ENCODE measurements at regions not wholly inside any gene's neighbourhood (a gene's known extent, or its start where the extent isn't known, plus 50 kb on each side); places are given as distances from the start of the nearest gene placed in this dataset.
"Not testable (repeated sequence)": the region's sequence is repeated elsewhere in the genome, so short reads cannot be mapped to it uniquely, and the experiment has no call there.

DNA sequence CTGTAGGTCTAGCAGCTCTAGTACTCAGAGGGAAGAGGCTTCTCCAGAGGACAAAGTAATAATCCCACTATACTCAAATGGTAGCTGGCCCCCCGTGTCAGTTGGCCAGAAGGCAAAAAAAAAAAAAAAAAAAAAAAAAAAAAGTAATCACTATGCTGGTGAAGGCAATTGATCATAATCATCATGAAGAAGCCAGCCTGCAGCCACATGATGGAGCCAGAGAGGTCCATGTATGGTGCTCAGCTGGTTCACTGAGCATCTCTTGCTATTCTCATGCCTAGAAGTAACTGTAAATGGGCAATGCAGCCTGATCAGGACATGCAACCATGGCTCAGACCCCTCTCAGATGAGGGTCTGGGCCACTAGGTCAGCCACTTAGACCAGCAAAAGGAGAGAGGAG lies 378.8 kb downstream of the MED13L start:
- DNase-seq (ENCODE audit: low spot score) = no peak

DNA sequence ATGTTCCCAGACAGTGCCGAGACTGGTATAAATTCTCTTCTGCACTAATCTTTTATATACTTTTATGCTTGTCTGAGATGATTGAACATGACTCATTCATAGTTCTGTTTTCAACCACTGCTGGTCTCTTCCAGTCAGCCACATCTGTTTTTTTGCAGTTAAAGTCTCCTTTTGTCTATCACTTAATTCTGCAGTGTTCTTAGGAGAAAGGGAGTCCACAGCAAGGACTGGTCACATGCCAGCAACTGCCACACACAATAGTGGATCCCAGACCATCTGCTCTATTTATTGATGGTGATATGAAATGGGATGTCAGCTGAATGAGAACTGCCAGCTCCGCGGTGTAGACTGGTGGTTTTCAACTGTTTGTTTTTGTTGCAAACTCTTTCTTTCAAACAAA lies 379.8 kb downstream of the MED13L start:
- DNase-seq (ENCODE audit: low spot score) = no peak

- DNase-seq (ENCODE audit: low spot score) = peak; percentile 37
Measured at GRCh38 chr12:115895247-115895646, 382.2 kb downstream of the MED13L start.

DNA sequence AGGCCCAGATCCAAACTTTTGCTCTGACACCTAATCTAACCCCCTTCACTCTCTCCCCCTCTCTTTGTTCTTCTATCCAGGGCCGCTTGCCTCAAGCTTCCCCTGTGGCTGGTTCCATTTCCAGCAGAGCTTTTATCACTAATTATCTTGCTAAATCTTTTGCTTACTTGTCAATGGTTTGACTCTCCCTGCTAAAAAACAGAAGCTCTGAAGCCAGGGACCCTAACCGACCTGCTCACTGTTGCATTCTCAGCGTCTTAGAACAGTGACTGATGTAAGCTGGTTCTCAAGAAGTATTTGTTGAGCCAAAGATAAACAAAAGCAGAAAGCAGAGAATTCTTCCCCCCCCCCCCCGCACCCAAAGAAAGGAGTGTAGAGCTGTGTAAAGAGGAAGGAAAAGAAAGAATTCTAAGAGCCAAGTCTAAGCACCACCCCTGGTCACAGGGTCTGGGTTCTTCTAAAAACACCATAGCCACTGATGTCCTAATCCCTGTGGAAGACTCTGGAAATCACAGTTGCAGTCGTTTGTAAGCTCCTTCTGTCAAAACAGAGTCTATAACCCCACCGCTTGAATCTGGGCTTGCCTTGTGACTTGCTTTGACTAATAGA lies 385.8 kb downstream of the MED13L start:
- no peak for DNase-seq (ENCODE audit: low spot score)

- no peak for DNase-seq (ENCODE audit: low spot score)
Measured at GRCh38 chr12:115886666-115887065, 390.8 kb downstream of the MED13L start.

GRCh38 chr12:115885040-115885690 lies 392.3 kb downstream of the MED13L start:
- no peak for DNase-seq (ENCODE audit: low spot score)

- DNase-seq (ENCODE audit: low spot score) = no peak
Measured at GRCh38 chr12:115882936-115883335, 394.6 kb downstream of the MED13L start.

DNA sequence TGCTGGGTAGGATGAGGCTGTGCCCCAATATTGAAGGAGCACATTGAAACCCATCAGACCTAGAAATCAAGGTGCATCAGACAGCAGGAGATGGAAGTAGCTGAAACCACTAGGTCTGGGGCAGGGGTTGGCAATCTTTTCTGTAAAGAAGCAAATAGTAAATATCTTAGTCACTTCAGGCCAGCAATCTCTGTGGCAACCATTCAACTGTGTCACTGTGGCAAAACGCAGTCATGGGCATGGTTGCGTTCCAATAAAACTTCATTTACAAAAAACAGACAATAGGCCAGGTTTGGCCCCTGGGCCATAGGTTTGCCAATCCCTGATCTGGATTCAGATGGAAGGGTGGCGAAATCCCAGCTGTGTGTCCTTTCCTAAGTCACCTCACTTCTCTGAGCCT lies 397.3 kb downstream of the MED13L start:
- DNase-seq (ENCODE audit: low spot score) = no peak

GRCh38 chr12:115879354-115879753 lies 398.1 kb downstream of the MED13L start:
- DNase-seq (ENCODE audit: low spot score) = no peak

DNA sequence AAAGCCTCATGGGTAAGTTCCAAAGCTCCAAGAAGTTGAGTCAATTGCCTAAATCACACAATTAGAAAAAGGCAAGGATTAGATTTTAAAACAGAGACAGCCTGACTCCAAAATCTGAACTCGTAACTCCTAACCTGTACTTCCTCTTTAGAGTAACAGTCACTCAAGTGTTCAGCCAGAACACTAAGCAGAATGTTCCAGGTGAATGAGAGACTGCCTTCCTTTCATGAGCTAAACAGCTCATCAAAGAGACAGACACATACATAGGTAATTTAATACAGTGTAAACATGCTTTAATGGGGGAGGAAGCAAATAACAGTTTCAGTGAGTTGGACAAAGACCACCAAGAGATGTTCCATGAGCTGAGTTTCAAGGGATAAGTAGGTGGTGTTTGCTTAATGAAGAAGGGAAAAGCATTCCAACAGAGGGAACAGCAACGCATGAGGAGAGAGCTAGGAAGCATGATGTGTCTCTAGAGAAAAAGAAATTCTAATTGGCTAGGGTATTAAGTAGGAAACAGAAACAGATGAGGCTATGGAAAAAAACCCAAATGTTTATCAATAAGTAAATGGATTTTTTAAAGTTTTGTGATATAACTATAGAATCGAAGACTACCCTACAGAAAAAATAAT lies 403.9 kb downstream of the MED13L start:
- DNase-seq (ENCODE audit: low spot score) = no peak

GRCh38 chr12:115872919-115873357 lies 404.6 kb downstream of the MED13L start:
- peak; percentile 50 for DNase-seq (ENCODE audit: low spot score)

GRCh38 chr12:115872212-115872611 lies 405.3 kb downstream of the MED13L start:
- DNase-seq (ENCODE audit: low spot score) = no peak

GRCh38 chr12:115871714-115872113 lies 405.8 kb downstream of the MED13L start:
- DNase-seq (ENCODE audit: low spot score) = peak; percentile 70

GRCh38 chr12:115870510-115870909 lies 407.0 kb downstream of the MED13L start:
- no peak for DNase-seq (ENCODE audit: low spot score)

DNA sequence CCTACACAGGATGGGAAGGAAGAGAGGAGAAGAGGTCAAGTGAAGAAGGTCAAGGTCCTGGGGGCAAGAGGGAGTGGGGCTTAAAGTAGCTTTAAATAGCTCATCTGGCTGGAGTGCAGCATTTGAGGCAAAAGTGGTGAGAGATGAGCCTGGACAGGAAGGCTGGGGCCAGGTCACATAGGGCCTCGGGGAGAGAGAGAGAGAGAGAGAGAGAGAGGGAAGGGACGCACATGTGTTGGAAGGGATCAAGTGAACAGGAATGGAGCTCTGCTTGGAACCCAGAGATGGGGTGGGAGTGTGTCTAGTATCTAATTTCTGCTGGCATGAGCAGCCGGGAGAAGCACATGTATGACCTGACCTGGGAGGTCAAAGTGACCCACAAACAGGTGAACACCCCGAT lies 407.5 kb downstream of the MED13L start:
- no peak for DNase-seq (ENCODE audit: low spot score)

- no peak for DNase-seq (ENCODE audit: low spot score)
Measured at GRCh38 chr12:115869604-115870003, 407.9 kb downstream of the MED13L start.

DNA sequence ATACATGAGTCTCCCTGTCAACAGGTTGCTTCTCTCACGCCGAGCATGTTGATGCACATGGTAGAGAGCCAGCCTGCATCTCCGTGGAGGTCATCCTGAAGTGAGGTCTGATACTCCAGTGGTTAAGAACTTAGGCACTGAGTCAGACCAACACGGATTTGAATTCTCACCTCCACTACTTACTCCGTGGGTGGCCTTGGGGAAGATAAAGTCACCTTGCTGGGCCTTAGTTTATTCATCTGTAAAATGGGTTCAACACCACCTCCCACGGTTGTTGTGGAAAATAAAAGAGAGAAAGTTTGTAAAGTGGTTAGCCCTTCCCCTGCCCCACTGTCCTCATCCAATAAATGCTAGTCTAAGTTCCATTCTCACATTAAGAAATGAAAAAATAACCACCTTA lies 408.9 kb downstream of the MED13L start:
- no peak for DNase-seq (ENCODE audit: low spot score)

DNA sequence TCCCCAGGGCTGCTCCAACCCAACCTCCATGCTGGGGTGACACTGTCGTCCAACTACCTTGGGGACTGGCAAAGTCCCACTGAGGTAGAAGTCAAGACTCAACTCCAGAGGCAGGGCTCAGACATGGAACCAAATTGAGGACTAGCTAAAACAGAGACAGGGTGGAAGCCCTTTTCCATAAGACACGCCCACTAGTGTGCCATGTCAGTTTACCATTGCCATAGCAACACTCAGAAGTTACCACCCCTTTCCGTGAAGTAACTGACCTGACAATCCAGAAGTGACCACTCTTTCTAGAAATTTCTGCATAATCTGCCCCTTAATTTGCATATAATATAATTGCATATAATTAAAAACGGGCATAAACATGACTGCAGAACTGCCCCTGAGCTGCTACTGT lies 409.6 kb downstream of the MED13L start:
- no peak for DNase-seq (ENCODE audit: low spot score)

DNA sequence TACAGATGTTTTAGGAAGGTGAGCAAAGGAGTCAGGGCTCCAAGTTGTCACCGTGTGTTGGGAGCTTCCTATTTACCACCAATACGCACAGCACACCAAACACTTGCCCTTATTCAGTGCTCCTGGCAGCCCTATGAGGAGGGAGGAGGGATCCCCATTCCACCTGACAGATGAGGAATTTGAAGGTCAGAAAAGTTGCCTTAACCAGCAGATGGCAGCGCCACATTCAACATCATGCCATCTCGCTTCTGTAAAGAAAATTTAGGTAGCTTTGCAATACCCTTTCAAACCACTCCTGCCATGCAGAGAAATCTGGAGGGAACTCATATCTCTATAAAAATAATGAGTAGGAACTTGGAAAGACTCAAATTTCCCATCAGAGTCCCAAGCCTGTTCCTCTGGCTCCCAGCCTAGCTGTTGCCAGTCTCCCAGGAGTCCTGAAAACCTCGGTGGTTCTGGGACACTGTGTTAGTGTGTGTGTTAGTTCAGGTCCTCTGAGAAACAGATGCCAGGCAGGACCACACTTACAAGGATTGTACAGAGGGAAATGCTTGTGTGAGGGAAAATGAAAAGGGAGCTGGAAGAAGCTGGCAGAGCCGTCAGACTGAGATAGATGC lies 410.5 kb downstream of the MED13L start:
- DNase-seq (ENCODE audit: low spot score) = peak; percentile 46

GRCh38 chr12:115866281-115866680 lies 411.2 kb downstream of the MED13L start:
- not testable (repeated sequence) for DNase-seq (ENCODE audit: low spot score)

- no peak for DNase-seq (ENCODE audit: low spot score)
Measured at GRCh38 chr12:115864396-115864795, 413.1 kb downstream of the MED13L start.

DNA sequence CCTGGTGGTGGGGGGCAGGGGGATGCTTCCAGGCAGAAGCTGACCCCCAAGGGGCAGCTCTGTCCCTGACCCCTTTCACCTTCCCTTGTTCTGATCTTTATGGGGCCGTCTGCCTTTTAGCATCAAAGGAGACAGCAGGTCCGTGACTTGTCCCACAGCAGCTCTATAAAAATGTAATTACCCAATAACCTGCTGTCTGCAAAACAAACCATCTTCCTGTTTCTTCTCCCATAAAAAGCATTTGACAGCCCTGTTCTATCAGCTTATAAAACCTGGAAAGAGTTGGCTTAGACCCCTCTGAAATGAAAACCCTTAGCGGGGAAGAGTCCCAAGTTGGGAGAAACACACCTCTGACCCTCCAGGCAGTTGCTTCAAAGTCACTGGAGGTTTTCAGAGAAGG lies 416.9 kb downstream of the MED13L start:
- DNase-seq (ENCODE audit: low spot score) = no peak

- no peak for DNase-seq (ENCODE audit: low spot score)
Measured at GRCh38 chr12:115859231-115859630, 418.3 kb downstream of the MED13L start.

Data from iPS-NIHi11 (cell line).